Osteocyte (in vitro differentiated cells): ENCODE measurements at regions not wholly inside any gene's neighbourhood (a gene's known extent, or its start where the extent isn't known, plus 50 kb on each side); places are given as distances from the start of the nearest gene placed in this dataset.

Experiments
- DNase-seq: peaks from one replicate; pipeline ENCODE4 v3.0.0; 2021; ENCODE audit warnings: mixed read lengths; ENCODE audit not compliant: unreplicated experiment; ENCODE audit errors: extremely low spot score
- H3K27ac Mint-ChIP-seq: one replicate; pipeline ENCODE4 v1.8.0; 2021; ENCODE audit warnings: mild to moderate bottlenecking, mixed read lengths; ENCODE audit not compliant: unreplicated experiment
- H3K27me3 Mint-ChIP-seq: one replicate; pipeline ENCODE4 v1.8.0; 2021; ENCODE audit warnings: mixed read lengths; ENCODE audit not compliant: unreplicated experiment
- H3K36me3 Mint-ChIP-seq: one replicate; pipeline ENCODE4 v1.8.0; 2021; ENCODE audit warnings: mixed read lengths; ENCODE audit not compliant: unreplicated experiment
- H3K4me1 Mint-ChIP-seq: one replicate; pipeline ENCODE4 v1.8.0; 2021; ENCODE audit warnings: mixed read lengths; ENCODE audit not compliant: unreplicated experiment
- H3K4me3 Mint-ChIP-seq: one replicate; pipeline ENCODE4 v1.8.0; 2021; ENCODE audit warnings: mild to moderate bottlenecking, moderate library complexity, mixed read lengths; ENCODE audit not compliant: unreplicated experiment
- H3K9me3 Mint-ChIP-seq: one replicate; pipeline ENCODE4 v1.8.0; 2021; ENCODE audit warnings: mixed read lengths; ENCODE audit not compliant: unreplicated experiment
- TF ChIP-seq, protein P1 (sequence below): fragments of 200-600 bp; sonication (generic); IDR thresholded peaks from 2 replicates; pipeline ENCODE4 v1.5.0; 2021; ENCODE audit warnings: antibody characterized with exemption, mild to moderate bottlenecking, moderate library complexity

DNA sequence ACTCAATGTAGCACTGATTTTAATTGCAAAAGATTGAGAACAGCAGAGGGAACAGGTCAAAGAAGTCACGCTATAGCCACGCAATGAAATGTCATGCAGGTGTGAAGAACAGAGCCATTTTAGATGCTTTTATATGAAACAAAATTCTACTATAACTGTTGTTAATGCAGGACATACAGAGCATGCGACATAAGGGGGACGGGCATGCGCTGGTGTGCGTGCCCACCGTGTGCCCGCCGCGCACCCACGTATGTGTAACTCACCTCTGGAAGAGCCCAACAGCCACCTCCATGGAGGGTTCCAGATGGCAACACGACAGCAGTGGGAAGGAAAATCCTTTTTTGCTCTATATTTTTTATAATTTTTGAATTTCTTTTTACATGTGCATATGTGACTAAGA lies 410.0 kb upstream of the RNF32 start:
- TF ChIP-seq, protein P1, sequence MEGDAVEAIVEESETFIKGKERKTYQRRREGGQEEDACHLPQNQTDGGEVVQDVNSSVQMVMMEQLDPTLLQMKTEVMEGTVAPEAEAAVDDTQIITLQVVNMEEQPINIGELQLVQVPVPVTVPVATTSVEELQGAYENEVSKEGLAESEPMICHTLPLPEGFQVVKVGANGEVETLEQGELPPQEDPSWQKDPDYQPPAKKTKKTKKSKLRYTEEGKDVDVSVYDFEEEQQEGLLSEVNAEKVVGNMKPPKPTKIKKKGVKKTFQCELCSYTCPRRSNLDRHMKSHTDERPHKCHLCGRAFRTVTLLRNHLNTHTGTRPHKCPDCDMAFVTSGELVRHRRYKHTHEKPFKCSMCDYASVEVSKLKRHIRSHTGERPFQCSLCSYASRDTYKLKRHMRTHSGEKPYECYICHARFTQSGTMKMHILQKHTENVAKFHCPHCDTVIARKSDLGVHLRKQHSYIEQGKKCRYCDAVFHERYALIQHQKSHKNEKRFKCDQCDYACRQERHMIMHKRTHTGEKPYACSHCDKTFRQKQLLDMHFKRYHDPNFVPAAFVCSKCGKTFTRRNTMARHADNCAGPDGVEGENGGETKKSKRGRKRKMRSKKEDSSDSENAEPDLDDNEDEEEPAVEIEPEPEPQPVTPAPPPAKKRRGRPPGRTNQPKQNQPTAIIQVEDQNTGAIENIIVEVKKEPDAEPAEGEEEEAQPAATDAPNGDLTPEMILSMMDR: no peak
- Mint-ChIP-seq H3K4me3 (no peak overlapping the region), H3K9me3 (peaks cover 11% of the 10 kb centered on the region), H3K36me3 (no peaks in the 10 kb centered on the region), H3K4me1 (no peaks in the 10 kb centered on the region), H3K27ac (no peak overlapping the region), H3K27me3 (no peaks in the 10 kb centered on the region)
- DNase-seq: no peak

DNA sequence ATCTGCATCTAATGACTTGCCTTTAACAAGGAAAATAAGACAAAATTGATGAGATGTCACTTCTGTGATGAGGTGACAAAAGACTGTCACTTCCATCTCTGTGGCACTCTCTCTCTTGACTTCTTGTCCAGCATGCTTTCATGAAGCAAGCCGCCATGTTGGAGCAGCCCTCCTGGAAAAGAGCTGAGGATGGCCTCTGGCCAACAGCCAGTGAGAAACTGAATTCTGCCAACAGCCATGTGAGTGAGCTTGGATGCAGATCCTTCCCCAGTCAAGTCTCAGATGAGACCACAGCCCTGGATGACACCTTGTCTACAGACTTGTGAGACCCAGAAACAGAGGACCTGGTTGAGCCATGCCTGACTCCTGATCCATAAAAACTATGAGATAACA lies 412.6 kb upstream of the SHH start:
- H3K36me3 Mint-ChIP-seq: no peaks in the 10 kb centered on the region
- H3K27me3 Mint-ChIP-seq: no peaks in the 10 kb centered on the region
- H3K27ac Mint-ChIP-seq: no peak overlapping the region
- TF ChIP-seq, protein P1: no peak
- peaks cover 14% of the 10 kb centered on the region for H3K9me3 Mint-ChIP-seq
- no peak overlapping the region for H3K4me3 Mint-ChIP-seq
- peak; percentile 54 for DNase-seq
- H3K4me1 Mint-ChIP-seq: no peaks in the 10 kb centered on the region

DNA sequence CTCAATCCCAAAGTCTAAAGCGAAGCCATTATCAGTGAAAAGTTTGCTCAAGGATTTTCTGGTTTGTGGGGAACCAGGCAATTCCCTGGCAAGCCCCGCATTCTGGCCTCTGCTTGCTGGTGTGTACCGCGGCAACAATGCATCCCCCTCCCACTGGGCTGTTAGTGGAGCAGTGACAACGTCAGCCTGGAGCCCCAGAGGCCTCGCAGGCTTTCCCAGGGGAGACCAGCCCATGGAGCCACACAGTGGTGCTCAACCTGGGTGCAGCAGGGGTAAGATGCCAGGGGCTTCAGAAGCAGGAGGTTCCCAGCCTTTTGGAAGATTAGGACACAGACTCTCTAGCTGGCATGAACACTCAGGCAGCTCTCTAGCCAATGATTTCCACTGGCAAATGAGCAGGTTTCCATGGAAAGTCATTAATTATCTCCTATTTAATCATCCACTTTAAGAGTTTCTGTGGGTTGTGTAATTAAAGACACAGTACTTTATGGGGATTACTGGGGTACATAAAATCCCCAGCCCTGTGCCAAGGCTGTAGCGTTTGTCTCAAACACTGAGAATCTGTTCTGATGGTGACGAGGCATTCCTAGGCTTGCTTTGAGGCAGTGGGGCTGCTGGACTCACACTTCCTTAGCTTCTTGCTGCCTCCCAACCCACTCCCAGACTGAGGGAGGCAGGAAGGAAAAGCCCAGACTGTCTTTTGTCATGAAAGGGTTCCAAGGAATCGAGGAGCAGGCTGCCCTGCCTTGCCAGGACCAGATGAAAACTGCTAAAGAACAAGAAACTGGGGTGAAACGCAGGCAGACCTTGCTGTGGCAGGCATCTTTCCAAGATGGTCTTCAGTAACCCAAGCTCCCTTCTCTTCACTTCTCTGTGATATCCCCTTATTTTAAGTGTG lies 411.9 kb upstream of the SHH start:
- TF ChIP-seq, protein P1: no peak
- Mint-ChIP-seq H3K4me1 (no peaks in the 10 kb centered on the region), H3K27ac (no peak overlapping the region), H3K4me3 (no peak overlapping the region), H3K27me3 (no peaks in the 10 kb centered on the region), H3K9me3 (peaks cover 14% of the 10 kb centered on the region), H3K36me3 (no peaks in the 10 kb centered on the region)
- DNase-seq: peak; percentile 78

DNA sequence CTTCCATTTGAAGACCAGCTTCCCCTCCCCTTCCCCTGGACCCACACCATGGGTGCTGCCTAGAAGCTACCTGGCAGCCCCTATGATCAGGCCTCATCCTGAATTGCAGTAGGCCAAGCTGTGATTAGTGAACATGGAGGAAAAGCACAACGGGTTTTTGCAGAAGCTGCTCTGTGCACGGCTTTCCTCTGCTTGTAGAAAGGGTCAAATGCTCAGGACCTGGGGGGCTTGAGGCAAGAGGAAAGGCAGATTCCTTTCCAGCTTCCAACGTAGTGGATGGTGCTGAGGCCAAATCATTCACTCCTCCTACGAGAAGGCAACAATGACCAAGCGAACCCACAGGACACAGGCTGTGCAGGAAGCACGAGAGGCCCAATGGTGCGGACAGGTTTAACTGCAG lies 410.3 kb upstream of the SHH start:
- Mint-ChIP-seq H3K27me3 (no peaks in the 10 kb centered on the region), H3K27ac (no peak overlapping the region), H3K9me3 (peaks cover 13% of the 10 kb centered on the region), H3K36me3 (no peaks in the 10 kb centered on the region), H3K4me1 (no peaks in the 10 kb centered on the region), H3K4me3 (no peak overlapping the region)
- TF ChIP-seq, protein P1: no peak
- DNase-seq: peak; percentile 44

DNA sequence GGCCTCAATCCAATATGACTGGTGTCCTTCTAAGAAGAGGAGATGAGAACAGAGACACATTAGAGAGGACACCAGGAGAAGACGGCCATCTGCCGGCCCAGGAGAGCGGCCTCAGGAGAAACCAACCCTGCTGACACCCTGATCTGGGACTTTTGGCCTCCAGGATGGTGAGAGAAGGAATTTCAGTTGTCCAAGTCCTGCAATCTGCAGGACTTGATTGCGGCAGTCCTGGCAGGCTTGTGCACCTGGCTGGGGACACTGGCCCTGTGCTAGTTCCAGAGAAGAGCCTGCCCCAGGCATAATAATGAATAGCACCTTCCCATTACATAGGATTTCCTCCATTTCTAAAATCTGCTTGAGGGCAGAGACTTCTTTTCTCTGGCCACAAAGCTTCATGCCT lies 409.9 kb upstream of the SHH start:
- Mint-ChIP-seq H3K27ac (no peak overlapping the region), H3K36me3 (no peaks in the 10 kb centered on the region), H3K27me3 (no peaks in the 10 kb centered on the region), H3K4me3 (no peak overlapping the region), H3K4me1 (no peaks in the 10 kb centered on the region), H3K9me3 (peaks cover 9% of the 10 kb centered on the region)
- TF ChIP-seq, protein P1: no peak
- peak; percentile 46 for DNase-seq
